ENCODE measurements at regions not wholly inside any gene's neighbourhood (a gene's known extent, or its start where the extent isn't known, plus 50 kb on each side); places are given as distances from the start of the nearest gene placed in this dataset.

DNA sequence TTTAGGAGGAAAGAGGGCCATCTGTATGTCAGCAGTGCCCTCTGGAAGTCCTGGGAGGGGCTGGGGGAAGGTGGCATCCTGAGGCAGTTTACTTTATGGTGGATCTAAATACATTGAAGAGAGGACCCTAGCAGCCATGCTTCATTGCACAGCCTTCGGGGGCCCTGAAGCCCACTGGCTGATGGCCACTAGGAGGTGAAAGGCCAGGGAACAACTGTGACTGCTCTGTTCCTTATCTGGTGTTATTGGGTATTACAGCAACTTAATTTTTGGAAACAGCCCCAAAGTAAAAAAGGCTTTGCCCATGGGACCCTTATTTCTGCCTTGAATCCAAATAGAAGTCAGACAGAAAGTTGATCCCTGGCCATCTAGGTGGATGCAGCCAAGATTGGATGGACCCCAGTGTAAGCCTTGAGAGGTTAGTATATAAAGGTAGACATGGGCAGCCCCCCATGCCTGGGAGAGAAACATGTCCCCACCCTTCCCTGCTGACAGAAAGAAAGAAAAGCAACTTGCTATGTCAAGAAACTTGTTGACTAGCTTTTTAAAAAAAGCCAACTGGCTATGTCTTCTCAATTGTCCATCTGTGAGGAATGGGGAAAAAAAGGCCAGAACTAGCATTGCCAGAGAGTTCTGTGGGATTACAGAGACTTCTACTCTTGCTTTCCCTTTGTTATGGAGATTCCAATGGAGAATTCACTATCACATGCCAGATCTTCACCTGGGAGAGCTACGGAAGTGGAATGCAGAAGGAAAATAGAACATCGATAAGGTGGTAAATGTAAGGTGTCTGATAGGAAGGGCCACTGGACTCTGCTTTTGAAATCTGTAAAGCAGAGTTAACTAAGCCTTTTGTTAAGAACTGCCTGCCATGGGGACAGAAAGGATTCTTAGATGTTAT lies 58.6 kb upstream of the OSR1 start:
- ChIA-PET CTCF (no interaction called here), POLR2A (no interaction called here)

DNA sequence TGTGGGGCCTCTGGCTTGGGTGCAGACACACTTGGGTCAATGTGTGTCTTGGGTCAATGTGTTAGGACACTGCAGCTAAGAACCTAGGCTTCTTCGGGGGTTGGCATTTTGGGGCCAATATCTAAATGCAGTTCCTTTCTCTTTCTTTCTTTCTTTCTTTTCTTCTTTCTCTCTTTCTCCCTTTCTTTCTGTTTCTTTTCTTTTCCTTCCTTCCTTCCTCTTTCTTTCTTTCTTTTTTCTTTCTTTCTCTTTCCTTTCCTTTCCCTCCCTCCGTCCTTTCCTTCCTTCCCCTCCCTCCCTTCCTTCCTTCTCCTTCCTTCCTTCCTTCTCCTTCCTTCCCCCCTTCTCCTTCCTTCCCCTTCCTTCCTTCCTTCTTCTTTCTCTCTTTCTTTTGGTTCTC lies 57.7 kb upstream of the OSR1 start:
- ChIA-PET POLR2A (no interaction called here), CTCF (no interaction called here)

DNA sequence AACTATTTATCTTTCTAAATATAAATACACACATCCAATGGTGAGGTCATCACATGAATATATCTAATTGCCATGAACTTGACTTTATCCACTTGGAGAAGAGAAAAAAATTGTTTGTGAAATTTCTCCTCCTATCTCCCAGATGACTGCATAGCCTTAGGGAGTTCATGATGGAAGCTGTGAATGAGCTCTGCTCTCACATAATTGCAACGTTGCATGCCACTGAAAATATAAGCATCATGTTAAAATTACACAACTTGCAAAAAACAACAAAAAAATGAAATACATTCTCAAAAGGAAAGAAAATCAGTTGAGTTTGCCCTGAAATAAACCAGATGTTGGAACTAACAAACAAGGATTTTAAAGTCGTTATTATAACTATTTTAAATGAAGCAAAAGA lies 50.6 kb upstream of the OSR1 start:
- CTCF ChIA-PET = no interaction called here
- POLR2A ChIA-PET = no interaction called here

DNA sequence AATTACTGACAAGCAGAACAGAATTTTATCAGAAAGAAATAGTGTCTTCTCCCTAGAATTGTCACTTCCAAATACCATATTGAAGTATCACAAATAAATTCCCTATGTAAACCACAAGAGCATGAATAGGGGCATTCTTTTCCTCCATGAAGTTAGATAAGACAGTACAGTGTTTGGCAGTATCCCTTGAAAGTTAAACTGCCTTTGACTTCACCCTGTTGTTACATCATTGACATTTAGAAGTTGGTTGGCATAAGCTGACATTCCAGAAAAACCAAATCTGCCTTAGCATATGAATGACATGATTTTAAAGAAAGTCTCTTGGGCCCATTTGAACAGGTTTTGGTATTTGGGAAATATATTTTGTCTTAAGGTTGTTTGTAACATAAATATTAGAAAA lies 50.2 kb upstream of the OSR1 start:
- CTCF ChIA-PET = no interaction called here
- POLR2A ChIA-PET = no interaction called here

Data from activated CD8-positive, alpha-beta memory T cell treated with anti-CD3 and anti-CD28 coated beads for 36 hours (primary cell).